Hepatocyte (in vitro differentiated cells): ENCODE measurements at regions not wholly inside any gene's neighbourhood (a gene's known extent, or its start where the extent isn't known, plus 50 kb on each side); places are given as distances from the start of the nearest gene placed in this dataset.

Source experiments
- CTCF ChIP-seq: fragments of 200-600 bp; sonication (generic); IDR thresholded peaks from 2 replicates; pipeline ENCODE4 v1.5.1; 2016; ENCODE audit warnings: antibody characterized with exemption, mild to moderate bottlenecking; ENCODE audit not compliant: poor library complexity
- EZH2 ChIP-seq: fragments of 200-600 bp; sonication (generic); IDR thresholded peaks from 2 replicates; pipeline ENCODE4 v1.6.1; 2016; ENCODE audit warnings: antibody characterized with exemption, mild to moderate bottlenecking, borderline replicate concordance
- EZH2phosphoT487 ChIP-seq: fragments of 200-600 bp; sonication (generic); IDR thresholded peaks from one replicate; pipeline ENCODE4 v1.6.1; 2018; ENCODE audit warnings: antibody characterized with exemption, mild to moderate bottlenecking, low read depth, moderate library complexity; ENCODE audit not compliant: unreplicated experiment, severe bottlenecking

GRCh38 chr9:78893774-78894401 lies 597.0 kb downstream of the PSAT1 start:
- TF ChIP-seq CTCF (no peak), EZH2 (no peak), EZH2phosphoT487 (no peak)
